NB4 (cell line): ENCODE measurements at regions not wholly inside any gene's neighbourhood (a gene's known extent, or its start where the extent isn't known, plus 50 kb on each side); places are given as distances from the start of the nearest gene placed in this dataset.

ENCODE experiments used
- DNase-seq: peaks from one replicate; pipeline ENCODE4 v3.0.0; 2010; ENCODE audit warnings: low read depth
- H3K4me3 ChIP-seq: one replicate; pipeline ENCODE4 v1.5.1; 2011; ENCODE audit warnings: mild to moderate bottlenecking, low read depth, low read length, moderate library complexity
- MYC ChIP-seq: IDR thresholded peaks from 2 replicates; pipeline ENCODE4 v1.6.1; 2011; ENCODE audit warnings: low read depth, low read length
- POLR2A ChIP-seq: IDR thresholded peaks from 2 replicates; pipeline ENCODE4 v1.6.1; 2011; ENCODE audit warnings: mild to moderate bottlenecking; ENCODE audit not compliant: insufficient read length; ENCODE audit errors: extremely low read depth
- TF ChIP-seq, protein P1 (sequence below): IDR thresholded peaks from 2 replicates; pipeline ENCODE4 v1.6.1; 2011; ENCODE audit warnings: low read depth, low read length
- TF ChIP-seq, protein P2 (sequence below): IDR thresholded peaks from one replicate; pipeline ENCODE4 v1.5.1; 2012; ENCODE audit warnings: low read depth, low read length

DNA sequence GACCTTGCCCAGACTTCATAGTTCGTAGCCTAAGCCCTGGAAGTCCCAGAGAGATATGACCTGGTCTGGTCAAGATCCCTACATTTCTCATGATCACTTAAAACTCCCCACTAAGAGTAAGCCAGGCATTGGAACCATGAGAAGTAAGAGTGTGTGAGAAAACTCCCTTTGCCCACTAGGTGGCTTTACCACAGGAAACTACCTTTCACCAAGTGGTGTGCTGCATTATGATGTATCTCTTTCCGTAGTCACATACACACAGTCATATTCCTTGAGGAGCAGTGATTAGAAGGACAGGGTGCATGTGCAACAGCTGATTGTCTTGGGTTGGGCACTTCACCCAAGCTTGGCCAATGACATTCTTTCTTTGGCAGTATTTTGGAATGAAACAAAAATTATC lies 639.3 kb downstream of the KCNJ2 start:
- TF ChIP-seq, protein P1, sequence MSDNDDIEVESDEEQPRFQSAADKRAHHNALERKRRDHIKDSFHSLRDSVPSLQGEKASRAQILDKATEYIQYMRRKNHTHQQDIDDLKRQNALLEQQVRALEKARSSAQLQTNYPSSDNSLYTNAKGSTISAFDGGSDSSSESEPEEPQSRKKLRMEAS = no peak
- TF ChIP-seq, protein P2, sequence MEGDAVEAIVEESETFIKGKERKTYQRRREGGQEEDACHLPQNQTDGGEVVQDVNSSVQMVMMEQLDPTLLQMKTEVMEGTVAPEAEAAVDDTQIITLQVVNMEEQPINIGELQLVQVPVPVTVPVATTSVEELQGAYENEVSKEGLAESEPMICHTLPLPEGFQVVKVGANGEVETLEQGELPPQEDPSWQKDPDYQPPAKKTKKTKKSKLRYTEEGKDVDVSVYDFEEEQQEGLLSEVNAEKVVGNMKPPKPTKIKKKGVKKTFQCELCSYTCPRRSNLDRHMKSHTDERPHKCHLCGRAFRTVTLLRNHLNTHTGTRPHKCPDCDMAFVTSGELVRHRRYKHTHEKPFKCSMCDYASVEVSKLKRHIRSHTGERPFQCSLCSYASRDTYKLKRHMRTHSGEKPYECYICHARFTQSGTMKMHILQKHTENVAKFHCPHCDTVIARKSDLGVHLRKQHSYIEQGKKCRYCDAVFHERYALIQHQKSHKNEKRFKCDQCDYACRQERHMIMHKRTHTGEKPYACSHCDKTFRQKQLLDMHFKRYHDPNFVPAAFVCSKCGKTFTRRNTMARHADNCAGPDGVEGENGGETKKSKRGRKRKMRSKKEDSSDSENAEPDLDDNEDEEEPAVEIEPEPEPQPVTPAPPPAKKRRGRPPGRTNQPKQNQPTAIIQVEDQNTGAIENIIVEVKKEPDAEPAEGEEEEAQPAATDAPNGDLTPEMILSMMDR = peak; percentile 14
- no peak for TF ChIP-seq POLR2A
- no peak overlapping the region for H3K4me3 ChIP-seq
- DNase-seq = peak; percentile 9

DNA sequence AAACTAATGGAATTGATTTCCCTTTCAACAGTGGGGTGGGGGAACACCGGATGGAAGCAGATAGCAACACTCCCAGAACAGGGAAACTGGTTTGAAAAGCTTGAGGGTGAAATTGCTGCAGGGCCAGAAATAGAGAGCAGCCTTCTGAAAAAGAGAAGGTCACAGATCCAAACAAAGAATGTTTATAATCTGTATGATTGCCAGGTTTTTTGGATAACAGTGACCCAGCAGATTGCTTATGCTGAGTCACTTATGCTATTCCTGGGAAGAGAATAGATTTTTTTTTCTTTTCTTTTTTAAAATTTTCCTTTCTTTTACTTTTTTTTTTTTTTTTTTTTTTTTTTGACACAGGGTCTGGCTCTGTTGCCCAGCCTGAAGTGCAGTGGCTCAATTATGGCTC lies 641.3 kb downstream of the KCNJ2 start:
- TF ChIP-seq POLR2A (no peak), MYC (no peak)
- TF ChIP-seq, protein P1 = no peak
- TF ChIP-seq, protein P2 = no peak
- no peak overlapping the region for H3K4me3 ChIP-seq
- no peak for DNase-seq

DNA sequence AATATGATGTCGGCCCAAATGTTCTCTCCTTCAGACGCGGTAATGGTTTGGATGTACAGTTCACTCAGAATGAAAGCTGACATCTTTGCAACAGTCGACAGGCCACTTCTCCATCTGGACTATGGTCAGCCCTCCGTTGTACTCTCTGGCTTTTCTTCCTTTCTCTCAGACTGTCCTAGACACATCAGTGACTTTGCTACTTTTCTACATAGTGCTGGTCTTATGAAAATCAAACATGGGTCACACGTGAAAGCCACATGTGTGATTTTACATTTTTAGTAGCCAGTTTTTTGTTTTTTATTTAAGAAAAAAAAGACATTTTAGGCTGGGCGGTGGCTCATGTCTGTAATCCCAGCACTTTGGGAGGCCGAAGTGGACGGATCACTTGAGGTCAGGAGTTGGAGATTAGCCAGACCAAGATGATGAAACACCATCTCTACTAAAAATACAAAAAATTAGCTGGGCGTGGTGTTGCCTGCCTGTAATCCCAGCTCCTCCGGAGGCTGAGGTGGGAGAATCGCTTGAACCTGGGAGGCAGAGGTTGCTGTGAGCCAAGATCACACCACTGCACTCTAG lies 644.1 kb downstream of the KCNJ2 start:
- DNase-seq = no peak
- TF ChIP-seq POLR2A = no peak
- H3K4me3 ChIP-seq = no peak overlapping the region

DNA sequence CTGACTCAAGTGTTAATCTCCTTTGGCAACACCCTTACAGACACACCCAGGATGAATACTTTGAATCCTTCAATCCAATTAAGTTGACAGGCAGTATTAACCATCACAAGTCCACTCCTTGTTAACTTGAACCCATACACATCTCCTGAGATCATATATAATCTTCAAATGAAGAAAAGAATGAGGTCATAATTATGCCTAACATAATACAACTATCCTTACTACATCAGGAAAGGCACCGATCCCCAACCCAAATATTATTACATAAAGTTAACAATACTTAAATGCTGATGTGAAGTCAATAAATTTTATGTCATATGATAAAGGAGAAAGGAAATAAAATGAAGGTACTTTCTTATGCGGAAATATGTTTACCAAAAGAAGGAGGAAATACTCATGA lies 649.9 kb downstream of the KCNJ2 start:
- no peak for DNase-seq
- H3K4me3 ChIP-seq = no peak overlapping the region
- TF ChIP-seq POLR2A (no peak), MYC (no peak)
- TF ChIP-seq, protein P1 = no peak
- TF ChIP-seq, protein P2 = no peak

DNA sequence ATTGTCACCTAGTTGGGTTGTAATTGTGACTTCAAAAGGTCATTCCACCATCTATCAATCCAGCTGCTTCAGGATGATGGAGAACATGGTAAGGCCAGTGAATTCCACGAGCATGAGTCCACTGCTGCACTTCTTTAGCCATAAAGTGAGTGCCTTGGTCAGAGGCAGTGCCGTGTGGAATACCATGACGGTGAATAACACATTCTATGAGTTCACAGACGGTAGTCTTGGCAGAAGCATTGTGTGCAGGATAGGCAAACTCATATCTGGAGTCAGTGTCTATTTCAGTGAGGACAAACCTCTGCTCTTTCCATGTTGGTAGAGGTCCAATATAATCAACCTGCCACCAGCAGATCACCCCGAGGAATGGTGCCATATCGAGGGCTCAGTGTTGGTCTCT lies 650.9 kb downstream of the KCNJ2 start:
- H3K4me3 ChIP-seq = no peak overlapping the region
- DNase-seq = no peak
- TF ChIP-seq POLR2A = no peak
- TF ChIP-seq, protein P1 = no peak
- no peak for TF ChIP-seq MYC
- TF ChIP-seq, protein P2 = no peak

DNA sequence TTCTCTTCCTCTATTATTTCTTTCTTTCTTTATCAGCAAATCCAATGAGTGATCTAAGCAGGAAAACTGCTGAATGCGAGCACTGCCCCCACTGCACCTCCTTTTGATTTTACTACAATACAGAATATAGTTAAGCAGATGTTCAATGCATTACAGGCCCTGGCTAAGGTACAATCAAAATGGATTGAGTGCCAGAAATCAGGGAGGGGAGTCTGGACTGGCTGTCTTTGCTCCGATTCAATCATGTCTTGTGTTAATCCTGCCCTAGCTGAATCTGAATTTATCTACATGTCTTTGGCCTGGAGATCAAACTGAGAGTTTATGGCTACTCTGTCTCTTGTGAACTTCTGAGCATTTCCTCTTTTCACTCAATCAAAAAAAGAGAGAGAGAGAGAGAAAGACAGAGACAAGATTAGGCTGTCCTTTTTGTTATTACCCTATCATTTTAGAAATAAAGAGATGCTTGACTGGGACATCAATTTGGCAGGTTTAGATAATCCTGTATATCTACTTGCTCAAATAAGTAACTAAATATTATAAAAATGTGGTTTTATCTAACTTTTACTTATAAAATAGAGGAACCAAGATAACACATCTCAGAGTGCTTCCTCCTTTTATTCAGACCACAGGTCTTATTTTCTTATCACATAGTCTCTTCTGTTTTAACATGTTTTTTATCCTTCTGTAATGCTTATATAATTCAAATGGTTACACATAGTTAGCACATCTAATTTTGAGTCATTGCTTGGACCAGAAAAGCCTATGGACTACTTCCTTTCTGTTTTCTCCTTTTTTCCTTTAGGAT lies 656.2 kb downstream of the KCNJ2 start:
- H3K4me3 ChIP-seq = no peak overlapping the region
- TF ChIP-seq, protein P2 = no peak
- TF ChIP-seq MYC (no peak), POLR2A (no peak)
- TF ChIP-seq, protein P1 = no peak
- DNase-seq = no peak
